SW480 (cell line): ENCODE measurements at regions not wholly inside any gene's neighbourhood (a gene's known extent, or its start where the extent isn't known, plus 50 kb on each side); places are given as distances from the start of the nearest gene placed in this dataset.

Experiments
- DNase-seq: peaks from one replicate; pipeline ENCODE4 v3.0.0-alpha.2; 2016; ENCODE audit warnings: low spot score

GRCh38 chr1:36607263-36607651 is 124.5 kb upstream of the CSF3R start:
- DNase-seq = no peak

- DNase-seq = no peak
Observed at GRCh38 chr1:36606641-36607262, 124.0 kb upstream of the CSF3R start.

GRCh38 chr1:36605942-36606640 is 123.4 kb upstream of the CSF3R start:
- DNase-seq = no peak

- DNase-seq = no peak
Observed at GRCh38 chr1:36603461-36603860, 120.7 kb upstream of the CSF3R start.

GRCh38 chr1:36602184-36602583 is 119.5 kb upstream of the CSF3R start:
- no peak for DNase-seq

- DNase-seq = no peak
Observed at GRCh38 chr1:36599828-36600227, 117.1 kb upstream of the CSF3R start.

GRCh38 chr1:36597514-36597913 is 114.8 kb upstream of the CSF3R start:
- no peak for DNase-seq

- DNase-seq = no peak
Observed at GRCh38 chr1:36595921-36596320, 113.2 kb upstream of the CSF3R start.

GRCh38 chr1:36595349-36595748 is 112.6 kb upstream of the CSF3R start:
- DNase-seq = no peak

GRCh38 chr1:36594023-36594422 is 111.3 kb upstream of the CSF3R start:
- no peak for DNase-seq

- DNase-seq = no peak
Observed at GRCh38 chr1:36591278-36591677, 108.6 kb upstream of the CSF3R start.

GRCh38 chr1:36590771-36591170 is 108.1 kb upstream of the CSF3R start:
- DNase-seq = no peak

GRCh38 chr1:36590264-36590663 is 107.6 kb upstream of the CSF3R start:
- no peak for DNase-seq

- no peak for DNase-seq
Observed at GRCh38 chr1:36588972-36589371, 106.3 kb upstream of the CSF3R start.

- DNase-seq = no peak
Observed at GRCh38 chr1:36585569-36586548, 103.1 kb upstream of the CSF3R start.

GRCh38 chr1:36584874-36585453 is 102.3 kb upstream of the CSF3R start:
- DNase-seq = no peak

- no peak for DNase-seq
Observed at GRCh38 chr1:36583980-36584782, 101.5 kb upstream of the CSF3R start.

- no peak for DNase-seq
Observed at GRCh38 chr1:36583080-36583479, 100.4 kb upstream of the CSF3R start.

GRCh38 chr1:36582066-36582755 is 99.5 kb upstream of the CSF3R start:
- DNase-seq = no peak

GRCh38 chr1:36580524-36580923 is 97.8 kb upstream of the CSF3R start:
- DNase-seq = no peak

- no peak for DNase-seq
Observed at GRCh38 chr1:36579039-36579438, 96.3 kb upstream of the CSF3R start.
